ENCODE measurements at regions not wholly inside any gene's neighbourhood (a gene's known extent, or its start where the extent isn't known, plus 50 kb on each side); places are given as distances from the start of the nearest gene placed in this dataset.

GRCh38 chr3:153080778-153081240 is 81.2 kb upstream of the RAP2B start:
- no peak for TF ChIP-seq CTCF (conservative IDR thresholded peaks at IDR 0.05)
- no peak for TF ChIP-seq ZFX (IDR thresholded peaks at IDR 0.05)

All from C4-2B (cell line).